GM19035 (cell line): ENCODE measurements at regions not wholly inside any gene's neighbourhood (a gene's known extent, or its start where the extent isn't known, plus 50 kb on each side); places are given as distances from the start of the nearest gene placed in this dataset.
"Not testable (repeated sequence)": the region's sequence is repeated elsewhere in the genome, so short reads cannot be mapped to it uniquely, and the experiment has no call there.

ENCODE experiments used
- ATAC-seq: cut with Tn5 transposase; IDR thresholded peaks from one replicate; pipeline ENCODE4 v1.9.1; 2021; ENCODE audit not compliant: unreplicated experiment

DNA sequence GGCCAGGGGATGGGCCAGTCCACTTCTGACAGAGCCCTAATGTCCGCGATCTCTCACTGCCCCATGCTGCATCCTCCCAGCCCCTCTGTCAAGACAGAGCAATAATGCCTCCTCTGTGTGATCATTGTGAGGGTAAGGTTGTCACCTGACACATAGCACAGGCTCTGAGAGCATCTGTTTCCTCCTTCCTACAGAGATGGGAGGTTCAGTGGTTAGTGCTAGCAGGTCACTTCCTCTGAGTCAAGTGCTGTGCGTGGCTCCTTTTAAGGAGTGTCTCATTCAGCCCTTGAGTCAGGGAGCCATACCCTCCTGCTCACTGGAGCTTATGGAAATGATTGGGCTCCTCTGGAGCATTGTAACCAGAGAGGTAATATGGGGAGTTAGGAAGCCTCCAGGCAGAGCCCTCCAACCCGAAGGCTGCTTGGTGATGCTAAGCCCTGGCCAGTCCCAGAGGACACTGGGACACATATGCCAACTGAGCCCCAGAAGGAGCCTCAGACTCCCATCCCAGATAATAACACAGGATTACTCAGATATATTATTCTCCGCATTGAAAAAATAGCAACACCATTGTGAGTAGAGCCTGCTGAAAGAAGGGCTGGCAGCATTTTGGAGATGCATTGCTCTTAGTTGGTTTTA is 189.0 kb downstream of the GALNT1 start:
- no peak for ATAC-seq

DNA sequence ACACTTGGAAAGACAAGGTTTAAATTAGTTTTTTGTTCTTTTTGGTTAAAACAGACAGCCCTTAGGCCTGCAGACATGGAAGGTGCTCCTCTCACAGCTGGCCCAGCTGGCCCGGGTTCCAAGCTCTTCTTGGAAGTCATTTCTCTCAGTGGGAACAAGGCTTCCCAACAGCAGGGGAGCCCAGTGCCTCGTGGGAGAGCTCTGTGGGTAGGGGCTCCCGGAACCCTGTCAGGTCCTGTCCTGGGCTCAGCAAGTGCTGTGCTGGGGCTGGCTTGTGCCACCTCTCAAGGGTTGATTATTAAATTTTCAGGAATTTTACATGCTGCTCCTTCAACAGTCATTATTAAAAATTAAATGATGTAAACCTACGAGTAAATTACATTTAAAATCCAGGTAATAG is 189.6 kb downstream of the GALNT1 start:
- no peak for ATAC-seq

DNA sequence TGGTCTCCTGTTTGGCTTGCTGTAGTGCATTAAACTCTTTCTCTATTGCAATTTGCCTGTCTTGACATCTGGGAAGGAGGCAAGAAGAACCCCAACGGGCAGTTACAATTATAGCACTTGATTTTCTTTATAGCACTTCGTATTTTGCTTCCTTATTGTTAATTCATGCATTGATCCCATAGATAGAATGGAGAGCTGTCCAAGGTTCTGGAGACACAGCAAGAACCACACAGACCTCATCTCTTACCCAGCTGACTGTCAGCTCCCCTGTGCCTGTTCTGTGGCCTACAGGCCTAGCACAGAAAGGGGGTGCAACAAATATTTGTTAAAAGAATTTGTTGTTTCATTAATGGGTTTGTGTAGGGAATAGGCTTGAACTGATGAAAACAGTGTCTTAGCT is 194.3 kb downstream of the GALNT1 start:
- ATAC-seq: no peak

DNA sequence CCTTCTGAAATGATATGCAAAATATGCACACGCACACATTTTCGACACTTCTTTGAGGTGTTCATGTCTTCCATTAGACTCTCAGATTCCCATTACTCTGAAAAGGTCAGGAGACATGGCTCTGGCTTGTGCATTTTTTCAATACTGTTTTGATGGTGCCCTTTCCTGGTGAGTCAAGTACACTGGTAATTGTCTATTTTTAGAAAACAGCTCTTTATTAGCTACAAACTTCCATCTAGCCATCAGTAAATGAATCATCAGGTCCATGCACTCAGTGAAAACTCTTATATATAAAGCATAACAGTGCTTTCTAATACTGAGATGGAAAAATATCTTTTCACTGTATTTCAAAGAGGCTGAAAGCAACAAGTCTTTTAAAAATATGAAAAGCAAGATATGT is 194.9 kb downstream of the GALNT1 start:
- ATAC-seq: no peak

DNA sequence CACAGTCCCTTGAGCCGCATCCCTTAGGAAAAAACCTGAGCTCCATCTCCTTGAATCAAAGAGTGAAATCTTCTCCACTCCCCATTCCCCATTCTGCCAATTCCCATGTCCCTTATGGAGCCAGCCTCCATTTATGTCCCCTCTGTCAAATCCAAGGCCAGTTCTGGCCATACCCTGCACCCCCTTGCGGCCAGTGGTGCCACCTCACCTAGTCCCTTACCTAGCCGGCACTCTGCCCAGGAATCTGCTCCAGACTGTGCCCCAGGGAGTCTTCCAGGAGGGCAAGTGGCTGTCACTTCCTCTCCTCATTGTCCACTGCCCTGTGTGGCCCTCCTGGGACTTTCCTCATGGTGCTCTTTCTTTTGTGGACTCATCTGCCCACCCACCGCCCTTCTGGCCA is 195.4 kb upstream of the RMP24 start:
- ATAC-seq: no peak

GRCh38 chr18:35778850-35779627 is 193.4 kb upstream of the RMP24 start:
- no peak for ATAC-seq

DNA sequence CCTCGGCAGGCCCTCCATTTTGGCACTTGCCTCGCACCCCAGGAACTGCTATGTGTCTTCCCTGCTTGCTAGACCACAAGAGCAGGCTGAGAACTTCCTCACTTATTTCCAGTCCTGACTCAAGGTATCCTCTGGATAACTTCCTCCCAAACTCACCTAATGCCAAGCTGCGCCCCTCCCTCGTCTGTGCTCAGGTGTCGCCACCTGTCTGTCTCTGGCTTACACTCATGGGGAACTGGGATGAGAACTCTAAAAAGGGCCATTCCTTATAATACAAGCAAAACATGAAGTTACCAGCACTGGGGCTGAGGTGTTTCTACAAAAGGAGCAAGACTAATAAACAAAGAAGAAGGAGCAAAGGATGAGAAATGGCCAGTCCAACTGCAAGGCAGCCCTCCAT is 191.5 kb upstream of the RMP24 start:
- no peak for ATAC-seq

- ATAC-seq: no peak
Measured at GRCh38 chr18:35782926-35783325, 189.6 kb upstream of the RMP24 start.

- no peak for ATAC-seq
Measured at GRCh38 chr18:35786365-35787042, 186.0 kb upstream of the RMP24 start.

- ATAC-seq: no peak
Measured at GRCh38 chr18:35789543-35789942, 182.9 kb upstream of the RMP24 start.

DNA sequence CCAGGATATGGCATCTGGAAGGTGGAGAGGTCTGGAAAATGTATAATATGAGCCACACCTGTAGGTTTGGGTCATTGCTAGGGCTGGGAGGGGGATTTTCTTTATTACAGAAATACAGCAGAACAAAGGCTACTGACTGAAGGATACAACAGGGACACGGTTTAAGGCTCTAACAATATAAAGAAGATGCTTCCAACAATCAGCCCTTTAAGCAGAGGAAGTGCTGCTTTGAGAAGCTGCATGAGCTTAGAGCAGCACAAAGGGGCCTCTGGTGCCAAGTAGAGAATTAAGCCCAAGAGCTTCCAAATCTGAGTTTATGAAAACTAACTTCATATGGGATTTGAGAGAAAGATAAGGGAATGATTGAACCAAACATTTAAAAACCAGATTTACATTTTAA is 174.5 kb upstream of the RMP24 start:
- ATAC-seq: no peak

GRCh38 chr18:35803551-35803950 is 168.9 kb upstream of the RMP24 start:
- ATAC-seq: no peak

GRCh38 chr18:35804377-35804776 is 168.1 kb upstream of the RMP24 start:
- ATAC-seq: no peak

DNA sequence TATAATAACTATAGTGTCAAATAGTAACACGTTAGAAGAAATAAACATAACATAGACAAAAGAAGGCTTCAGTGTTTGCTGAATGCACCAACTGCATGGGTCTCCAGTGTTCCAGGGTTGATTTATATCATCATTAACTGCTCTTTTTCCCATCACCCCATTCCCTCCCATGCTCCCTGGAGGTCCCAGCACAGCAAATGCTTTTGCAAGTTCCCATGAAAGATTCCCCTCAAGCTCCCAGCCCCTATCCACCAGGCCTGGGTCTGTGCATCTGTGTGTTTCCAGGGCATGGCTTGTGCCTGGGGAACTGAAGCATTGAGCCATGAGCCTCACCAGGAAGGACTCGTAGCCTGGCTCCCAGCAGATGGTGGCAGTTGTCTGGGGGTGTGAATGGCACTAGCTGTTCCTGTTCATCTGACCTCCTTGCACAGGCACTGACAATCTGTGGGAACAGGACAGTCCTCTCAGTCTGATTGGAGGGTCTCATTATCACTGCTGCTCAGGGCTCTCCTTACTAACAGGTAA is 164.6 kb upstream of the RMP24 start:
- ATAC-seq: no peak

GRCh38 chr18:35808796-35809195 is 163.7 kb upstream of the RMP24 start:
- no peak for ATAC-seq

DNA sequence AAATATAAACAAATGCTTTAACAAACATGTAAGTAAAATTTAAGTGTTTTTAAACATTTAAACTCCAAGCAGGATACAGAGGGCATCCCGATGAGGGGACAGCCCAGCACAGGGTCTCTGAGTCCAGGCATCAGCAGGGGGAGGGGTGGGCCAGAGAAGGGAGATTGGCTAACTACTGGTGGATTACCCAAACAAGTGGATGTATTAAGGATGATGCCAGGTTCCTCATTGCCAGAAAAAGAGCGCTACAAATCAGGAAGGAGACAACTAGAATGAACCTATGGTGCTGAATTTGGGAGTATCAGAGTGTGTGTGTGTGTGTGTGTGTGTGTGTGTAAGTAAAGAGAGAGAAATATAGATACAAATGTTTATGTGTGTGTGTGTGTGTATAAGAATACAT is 162.0 kb upstream of the RMP24 start:
- no peak for ATAC-seq

- no peak for ATAC-seq
Measured at GRCh38 chr18:35811896-35812295, 160.6 kb upstream of the RMP24 start.

DNA sequence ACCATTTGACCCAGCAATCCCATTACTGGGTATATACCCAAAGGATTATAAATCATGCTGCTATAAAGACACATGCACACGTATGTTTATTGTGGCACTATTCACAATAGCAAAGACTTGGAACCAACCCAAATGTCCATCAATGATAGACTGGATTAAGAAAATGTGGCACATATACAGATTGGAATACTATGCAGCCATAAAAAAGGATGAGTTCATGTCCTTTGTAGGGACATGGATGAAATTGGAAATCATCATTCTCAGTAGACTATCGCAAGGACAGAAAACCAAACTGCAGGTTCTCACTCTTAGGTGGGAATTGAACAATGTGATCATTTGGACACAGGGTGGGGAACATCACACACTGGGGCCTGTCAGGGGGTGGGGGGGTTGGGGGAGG is 157.5 kb upstream of the RMP24 start:
- ATAC-seq: not testable (repeated sequence)

GRCh38 chr18:35816003-35816402 is 156.5 kb upstream of the RMP24 start:
- ATAC-seq: no peak

DNA sequence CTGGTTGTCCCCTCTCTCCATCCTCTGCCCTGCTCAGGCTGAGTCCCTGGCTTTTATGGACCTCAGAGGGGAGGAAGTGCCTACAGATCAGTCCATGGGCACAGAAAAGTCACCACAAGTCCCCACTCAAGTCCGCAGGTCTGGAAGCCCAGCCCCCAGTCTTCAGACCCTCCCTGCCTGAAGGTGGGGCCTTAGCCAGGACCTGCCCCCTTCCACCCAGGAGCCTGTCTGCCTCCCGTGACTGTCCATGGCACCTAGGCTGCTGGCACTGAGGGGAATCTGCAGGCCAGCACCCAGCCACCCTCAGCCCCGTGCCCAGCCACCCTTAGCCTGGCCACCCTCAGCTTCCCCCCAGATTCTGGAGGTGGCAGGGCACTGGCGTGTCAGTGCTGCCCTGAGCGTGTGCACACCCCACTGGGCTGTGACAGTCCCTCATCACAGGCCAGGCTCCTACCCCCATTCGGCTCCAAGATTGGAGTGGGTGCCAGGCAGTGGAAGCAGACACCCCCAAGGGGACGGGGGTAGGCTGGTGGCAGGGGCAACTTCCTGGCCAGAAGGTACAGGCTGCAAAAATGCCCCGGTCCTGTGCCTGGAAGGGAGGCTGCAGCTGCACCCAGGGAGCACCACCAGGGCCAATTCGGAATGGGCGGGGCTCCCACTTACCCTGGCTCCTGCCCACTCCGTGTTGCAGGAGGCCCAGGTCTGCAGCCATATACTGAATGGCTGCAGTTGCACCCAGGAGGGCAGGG is 154.7 kb upstream of the RMP24 start:
- ATAC-seq: no peak

DNA sequence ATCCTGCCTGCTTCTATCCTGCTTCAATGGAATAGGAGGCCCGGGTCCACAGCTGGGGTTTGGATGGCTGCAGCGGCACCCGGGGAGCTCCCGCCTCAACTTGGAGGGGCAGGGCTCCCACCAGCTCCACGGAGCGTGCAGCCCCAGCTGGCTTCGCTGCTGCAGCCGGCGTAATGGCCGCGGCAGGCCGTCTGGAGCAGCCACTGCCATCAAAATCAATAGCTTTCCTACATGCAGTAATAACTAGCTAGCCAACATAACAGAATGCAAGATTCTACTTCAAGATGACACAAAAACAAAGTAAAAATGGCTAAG is 154.2 kb upstream of the RMP24 start:
- ATAC-seq: no peak
